ENCODE measurements at regions not wholly inside any gene's neighbourhood (a gene's known extent, or its start where the extent isn't known, plus 50 kb on each side); places are given as distances from the start of the nearest gene placed in this dataset.

DNA sequence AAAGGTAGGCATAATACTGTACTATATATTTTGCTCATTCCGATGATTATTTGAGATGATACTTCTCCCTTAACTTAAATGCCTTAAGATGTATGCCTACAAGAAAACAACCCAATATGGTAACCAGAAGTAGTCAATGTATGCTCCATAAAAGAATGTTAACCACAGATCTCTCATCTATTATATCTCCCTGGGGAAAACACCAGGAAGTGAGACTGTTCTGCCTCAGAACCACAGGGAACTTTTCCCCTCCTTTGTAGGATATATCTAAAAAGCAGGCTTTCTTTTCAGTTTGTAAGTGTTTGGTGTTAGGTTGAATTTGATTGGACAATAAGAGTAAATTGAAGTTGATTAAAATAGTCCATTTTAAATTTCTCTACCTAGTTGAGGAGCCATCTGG lies 1160.5 kb upstream of the NXPH2 start:
- no peak overlapping the region for H3K4me3 ChIP-seq (ENCODE audit: low read depth in 1 of 3, low read length in 3 of 3)
- no peak overlapping the region for H3K27ac ChIP-seq (ENCODE audit: low read depth in 1 of 2, low read length in 2 of 2)
- DNase-seq (ENCODE audit: low spot score), result no peak
- no peaks in the 10 kb centered on the region for H3K27me3 ChIP-seq (ENCODE audit: control insufficient read depth in 4 of 4, insufficient read depth in 4 of 4, low read length in 3 of 4)
- TF ChIP-seq FOXA2 (IDR thresholded peaks at IDR 0.05), result no peak
- no peak for TF ChIP-seq NR2F2 (IDR thresholded peaks at IDR 0.05)
- TF ChIP-seq, protein P1, sequence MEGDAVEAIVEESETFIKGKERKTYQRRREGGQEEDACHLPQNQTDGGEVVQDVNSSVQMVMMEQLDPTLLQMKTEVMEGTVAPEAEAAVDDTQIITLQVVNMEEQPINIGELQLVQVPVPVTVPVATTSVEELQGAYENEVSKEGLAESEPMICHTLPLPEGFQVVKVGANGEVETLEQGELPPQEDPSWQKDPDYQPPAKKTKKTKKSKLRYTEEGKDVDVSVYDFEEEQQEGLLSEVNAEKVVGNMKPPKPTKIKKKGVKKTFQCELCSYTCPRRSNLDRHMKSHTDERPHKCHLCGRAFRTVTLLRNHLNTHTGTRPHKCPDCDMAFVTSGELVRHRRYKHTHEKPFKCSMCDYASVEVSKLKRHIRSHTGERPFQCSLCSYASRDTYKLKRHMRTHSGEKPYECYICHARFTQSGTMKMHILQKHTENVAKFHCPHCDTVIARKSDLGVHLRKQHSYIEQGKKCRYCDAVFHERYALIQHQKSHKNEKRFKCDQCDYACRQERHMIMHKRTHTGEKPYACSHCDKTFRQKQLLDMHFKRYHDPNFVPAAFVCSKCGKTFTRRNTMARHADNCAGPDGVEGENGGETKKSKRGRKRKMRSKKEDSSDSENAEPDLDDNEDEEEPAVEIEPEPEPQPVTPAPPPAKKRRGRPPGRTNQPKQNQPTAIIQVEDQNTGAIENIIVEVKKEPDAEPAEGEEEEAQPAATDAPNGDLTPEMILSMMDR (IDR thresholded peaks at IDR 0.05; ENCODE audit: low read depth, low read length, missing input control), result no peak
- TF ChIP-seq SP1 (IDR thresholded peaks at IDR 0.05), result no peak
- TF ChIP-seq, protein P2, sequence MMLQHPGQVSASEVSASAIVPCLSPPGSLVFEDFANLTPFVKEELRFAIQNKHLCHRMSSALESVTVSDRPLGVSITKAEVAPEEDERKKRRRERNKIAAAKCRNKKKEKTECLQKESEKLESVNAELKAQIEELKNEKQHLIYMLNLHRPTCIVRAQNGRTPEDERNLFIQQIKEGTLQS (IDR thresholded peaks at IDR 0.05), result no peak
- TF ChIP-seq, protein P3, sequence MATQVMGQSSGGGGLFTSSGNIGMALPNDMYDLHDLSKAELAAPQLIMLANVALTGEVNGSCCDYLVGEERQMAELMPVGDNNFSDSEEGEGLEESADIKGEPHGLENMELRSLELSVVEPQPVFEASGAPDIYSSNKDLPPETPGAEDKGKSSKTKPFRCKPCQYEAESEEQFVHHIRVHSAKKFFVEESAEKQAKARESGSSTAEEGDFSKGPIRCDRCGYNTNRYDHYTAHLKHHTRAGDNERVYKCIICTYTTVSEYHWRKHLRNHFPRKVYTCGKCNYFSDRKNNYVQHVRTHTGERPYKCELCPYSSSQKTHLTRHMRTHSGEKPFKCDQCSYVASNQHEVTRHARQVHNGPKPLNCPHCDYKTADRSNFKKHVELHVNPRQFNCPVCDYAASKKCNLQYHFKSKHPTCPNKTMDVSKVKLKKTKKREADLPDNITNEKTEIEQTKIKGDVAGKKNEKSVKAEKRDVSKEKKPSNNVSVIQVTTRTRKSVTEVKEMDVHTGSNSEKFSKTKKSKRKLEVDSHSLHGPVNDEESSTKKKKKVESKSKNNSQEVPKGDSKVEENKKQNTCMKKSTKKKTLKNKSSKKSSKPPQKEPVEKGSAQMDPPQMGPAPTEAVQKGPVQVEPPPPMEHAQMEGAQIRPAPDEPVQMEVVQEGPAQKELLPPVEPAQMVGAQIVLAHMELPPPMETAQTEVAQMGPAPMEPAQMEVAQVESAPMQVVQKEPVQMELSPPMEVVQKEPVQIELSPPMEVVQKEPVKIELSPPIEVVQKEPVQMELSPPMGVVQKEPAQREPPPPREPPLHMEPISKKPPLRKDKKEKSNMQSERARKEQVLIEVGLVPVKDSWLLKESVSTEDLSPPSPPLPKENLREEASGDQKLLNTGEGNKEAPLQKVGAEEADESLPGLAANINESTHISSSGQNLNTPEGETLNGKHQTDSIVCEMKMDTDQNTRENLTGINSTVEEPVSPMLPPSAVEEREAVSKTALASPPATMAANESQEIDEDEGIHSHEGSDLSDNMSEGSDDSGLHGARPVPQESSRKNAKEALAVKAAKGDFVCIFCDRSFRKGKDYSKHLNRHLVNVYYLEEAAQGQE (IDR thresholded peaks at IDR 0.05), result no peak
- no peak for TF ChIP-seq FOXA1 (IDR thresholded peaks at IDR 0.05)
- no peak for TF ChIP-seq GABPA (IDR thresholded peaks at IDR 0.05 in 1 of 2, conservative IDR thresholded peaks at IDR 0.05 in 1 of 2)
- TF ChIP-seq, protein P4, sequence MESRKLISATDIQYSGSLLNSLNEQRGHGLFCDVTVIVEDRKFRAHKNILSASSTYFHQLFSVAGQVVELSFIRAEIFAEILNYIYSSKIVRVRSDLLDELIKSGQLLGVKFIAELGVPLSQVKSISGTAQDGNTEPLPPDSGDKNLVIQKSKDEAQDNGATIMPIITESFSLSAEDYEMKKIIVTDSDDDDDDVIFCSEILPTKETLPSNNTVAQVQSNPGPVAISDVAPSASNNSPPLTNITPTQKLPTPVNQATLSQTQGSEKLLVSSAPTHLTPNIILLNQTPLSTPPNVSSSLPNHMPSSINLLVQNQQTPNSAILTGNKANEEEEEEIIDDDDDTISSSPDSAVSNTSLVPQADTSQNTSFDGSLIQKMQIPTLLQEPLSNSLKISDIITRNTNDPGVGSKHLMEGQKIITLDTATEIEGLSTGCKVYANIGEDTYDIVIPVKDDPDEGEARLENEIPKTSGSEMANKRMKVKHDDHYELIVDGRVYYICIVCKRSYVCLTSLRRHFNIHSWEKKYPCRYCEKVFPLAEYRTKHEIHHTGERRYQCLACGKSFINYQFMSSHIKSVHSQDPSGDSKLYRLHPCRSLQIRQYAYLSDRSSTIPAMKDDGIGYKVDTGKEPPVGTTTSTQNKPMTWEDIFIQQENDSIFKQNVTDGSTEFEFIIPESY (IDR thresholded peaks at IDR 0.05), result no peak
- TF ChIP-seq TAF1 (conservative IDR thresholded peaks at IDR 0.05), result no peak
- TF ChIP-seq RXRA (IDR thresholded peaks at IDR 0.05), result no peak
- TF ChIP-seq HNF4A (conservative IDR thresholded peaks at IDR 0.05), result no peak
- TF ChIP-seq JUND (IDR thresholded peaks at IDR 0.05), result no peak
- H3K36me3 ChIP-seq (ENCODE audit: control insufficient read depth in 4 of 4, insufficient read depth in 3 of 4, low read depth in 1 of 4, low read length in 3 of 4), result no peaks in the 10 kb centered on the region
- peaks cover 0 to 3% (median 0%) of the 10 kb centered on the region in 4 donors for H3K9me3 ChIP-seq (ENCODE audit: control insufficient read depth in 4 of 4, low read length in 3 of 4)
- H3K4me1 ChIP-seq (ENCODE audit: control insufficient read depth in 4 of 4, insufficient read depth in 4 of 4, low read length in 3 of 4), result no peaks in the 10 kb centered on the region
- H3K9ac ChIP-seq (ENCODE audit: low read depth in 1 of 2, low read length in 2 of 2), result no peak overlapping the region
- WGBS, result 80% methylated on average over 1 of the region's 1 CpG

DNA sequence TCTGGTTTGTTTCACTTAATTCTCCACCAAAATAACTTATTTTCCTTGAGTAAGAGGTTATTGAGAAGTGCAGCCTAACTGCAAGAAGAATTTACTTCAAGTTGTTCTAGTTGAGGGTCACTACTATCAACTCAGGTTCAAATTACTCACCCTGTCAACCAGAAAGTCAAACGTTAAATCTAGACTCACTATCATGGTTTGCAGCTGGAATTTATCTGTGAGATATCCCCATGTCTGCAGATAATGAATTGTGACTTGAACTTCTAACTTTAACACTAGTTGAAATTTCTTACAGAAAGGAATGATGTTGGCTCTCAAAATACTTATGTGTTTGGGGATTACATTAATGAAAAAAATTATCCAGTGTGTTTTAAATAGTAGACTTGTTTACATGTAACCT lies 1145.7 kb upstream of the NXPH2 start:
- TF ChIP-seq, protein P1 (IDR thresholded peaks at IDR 0.05; ENCODE audit: low read depth, low read length, missing input control), result no peak
- no peak for TF ChIP-seq JUND (IDR thresholded peaks at IDR 0.05)
- TF ChIP-seq HNF4A (conservative IDR thresholded peaks at IDR 0.05), result no peak
- TF ChIP-seq SP1 (IDR thresholded peaks at IDR 0.05), result no peak
- no peak for TF ChIP-seq TAF1 (conservative IDR thresholded peaks at IDR 0.05)
- no peak for TF ChIP-seq GABPA (IDR thresholded peaks at IDR 0.05 in 1 of 2, conservative IDR thresholded peaks at IDR 0.05 in 1 of 2)
- TF ChIP-seq, protein P2 (IDR thresholded peaks at IDR 0.05), result no peak
- no peak for TF ChIP-seq HNF4G (IDR thresholded peaks at IDR 0.05)
- TF ChIP-seq RXRA (IDR thresholded peaks at IDR 0.05), result no peak
- no peak for TF ChIP-seq FOXA1 (IDR thresholded peaks at IDR 0.05)
- no peak for TF ChIP-seq FOXA2 (IDR thresholded peaks at IDR 0.05)
- TF ChIP-seq NR2F2 (IDR thresholded peaks at IDR 0.05), result no peak
- no peak for TF ChIP-seq YY1 (IDR thresholded peaks at IDR 0.05)
- TF ChIP-seq, protein P4 (IDR thresholded peaks at IDR 0.05), result no peak
- H3K4me3 ChIP-seq (ENCODE audit: low read depth in 1 of 3, low read length in 3 of 3), result no peak overlapping the region

More for the DNA sequence above, 1145.7 kb upstream of the NXPH2 start:
- Histone ChIP-seq H3K27me3 (ENCODE audit: control insufficient read depth in 4 of 4, insufficient read depth in 4 of 4, low read length in 3 of 4) (no peaks in the 10 kb centered on the region), H3K27ac (ENCODE audit: low read depth in 1 of 2, low read length in 2 of 2) (no peak overlapping the region), H3K4me1 (ENCODE audit: control insufficient read depth in 4 of 4, insufficient read depth in 4 of 4, low read length in 3 of 4) (no peaks in the 10 kb centered on the region), H3K9me3 (ENCODE audit: control insufficient read depth in 4 of 4, low read length in 3 of 4) (no peaks in the 10 kb centered on the region), H3K36me3 (ENCODE audit: control insufficient read depth in 4 of 4, insufficient read depth in 3 of 4, low read depth in 1 of 4, low read length in 3 of 4) (no peaks in the 10 kb centered on the region), H3K9ac (ENCODE audit: low read depth in 1 of 2, low read length in 2 of 2) (no peak overlapping the region)
- no peak for DNase-seq (ENCODE audit: low spot score)
- WGBS, result 15% methylated on average over 1 of the region's 1 CpG

Data from liver (tissue), 8 donors.